Thymus (tissue), 11 donors: ENCODE measurements at regions not wholly inside any gene's neighbourhood (a gene's known extent, or its start where the extent isn't known, plus 50 kb on each side); places are given as distances from the start of the nearest gene placed in this dataset.

Experiments
- DNase-seq, 9 donors: peaks; one replicate each; pipeline ENCODE4 v3.0.0-alpha.2; 2013; ENCODE audit warnings: low spot score in 9 of 9, low read depth in 6 of 9, missing footprints in 1 of 9
- H3K27ac ChIP-seq, 2 donors: one replicate each; pipeline ENCODE4 v1.5.1; 2013; ENCODE audit warnings: control low read depth in 1 of 2, low read depth in 1 of 2, low read length in 1 of 2, mild to moderate bottlenecking in 1 of 2, moderate library complexity in 1 of 2
- H3K27me3 ChIP-seq, 2 donors: one replicate each; pipeline ENCODE4 v1.5.1; 2013; ENCODE audit warnings: low read length in 1 of 2; ENCODE audit not compliant: control insufficient read depth in 2 of 2, insufficient read depth in 1 of 2
- H3K36me3 ChIP-seq, 2 donors: one replicate each; pipeline ENCODE4 v1.5.1; 2013; ENCODE audit warnings: low read length in 1 of 2, mild to moderate bottlenecking in 1 of 2, moderate library complexity in 1 of 2; ENCODE audit not compliant: control insufficient read depth in 2 of 2, insufficient read depth in 2 of 2
- H3K4me1 ChIP-seq, 2 donors: one replicate each; pipeline ENCODE4 v1.5.1; 2013; ENCODE audit warnings: low read length in 2 of 2; ENCODE audit not compliant: control insufficient read depth in 2 of 2, insufficient read depth in 2 of 2
- H3K4me3 ChIP-seq, 2 donors: one replicate each; pipeline ENCODE4 v1.5.1; 2013; ENCODE audit warnings: low read length in 2 of 2, control low read depth in 1 of 2, mild to moderate bottlenecking in 1 of 2
- H3K9me3 ChIP-seq, 2 donors: one replicate each; pipeline ENCODE4 v1.5.1; 2013; ENCODE audit warnings: low read length in 1 of 2, mild to moderate bottlenecking in 1 of 2; ENCODE audit not compliant: control insufficient read depth in 2 of 2, insufficient read depth in 1 of 2
- WGBS: extraction: QIAGEN DNeasy Blood & Tissue Kit; methylation state at CpG from one replicate; pipeline ENCODE4 v1.1.7; 2013; 5-methylcytosine and 5-hydroxymethylcytosine counted together
- donor health status: healthy.

DNA sequence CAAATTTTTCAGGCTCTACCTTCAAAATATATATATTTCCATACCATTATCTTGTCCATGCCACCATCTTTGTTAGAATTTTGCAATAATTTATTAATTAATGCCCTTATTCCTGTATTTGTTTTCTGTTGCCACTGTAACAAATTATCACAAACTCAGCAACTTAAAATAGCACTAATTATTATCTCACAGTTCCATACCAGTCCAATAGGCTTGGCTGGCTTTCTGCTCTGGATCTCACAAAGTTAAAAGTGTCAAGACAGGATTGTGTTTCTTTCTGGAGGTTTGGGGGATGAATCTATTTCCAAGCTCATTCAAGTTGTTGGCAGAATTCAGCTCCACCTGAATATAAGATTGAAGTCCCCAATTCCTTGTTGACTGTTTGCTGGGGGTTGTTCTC, 58.6 kb upstream of the SLC38A4 start:
- H3K36me3 ChIP-seq: no peaks in the 10 kb centered on the region
- H3K9me3 ChIP-seq: no peaks in the 10 kb centered on the region
- H3K4me1 ChIP-seq: no peaks in the 10 kb centered on the region
- no peak overlapping the region for H3K27ac ChIP-seq
- no peak overlapping the region for H3K4me3 ChIP-seq
- H3K27me3 ChIP-seq: no peaks in the 10 kb centered on the region
- no peak for DNase-seq

DNA sequence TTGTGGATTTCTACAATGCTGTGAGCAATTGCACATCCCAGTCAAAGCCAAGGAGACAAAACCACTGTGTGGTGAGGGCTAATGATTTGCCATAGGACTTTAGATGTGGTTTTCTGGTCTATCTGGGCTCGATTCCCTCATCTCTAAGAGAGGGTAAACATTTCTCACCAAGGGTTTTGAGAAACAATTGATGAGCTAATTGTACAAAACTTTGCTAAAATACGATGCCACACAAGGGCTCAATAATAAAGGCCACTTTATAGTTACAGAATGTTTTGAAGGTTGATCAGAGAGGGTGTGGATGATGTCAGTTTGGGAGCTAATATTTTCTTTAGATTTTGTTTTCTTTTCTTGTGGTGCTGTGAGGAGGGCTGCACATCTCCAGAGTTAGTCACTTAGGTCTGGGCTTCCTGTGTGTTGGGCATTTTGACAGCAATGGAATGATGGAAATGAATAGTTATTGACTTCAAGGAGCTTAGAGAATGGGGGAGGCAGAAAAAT, 60.8 kb upstream of the SLC38A4 start:
- no peak for DNase-seq
- Histone ChIP-seq H3K9me3 (no peaks in the 10 kb centered on the region), H3K4me1 (no peaks in the 10 kb centered on the region), H3K4me3 (no peak overlapping the region), H3K27ac (no peak overlapping the region), H3K36me3 (no peaks in the 10 kb centered on the region), H3K27me3 (no peaks in the 10 kb centered on the region)
- 64% methylated on average over 2 of the region's 2 CpGs for WGBS

DNA sequence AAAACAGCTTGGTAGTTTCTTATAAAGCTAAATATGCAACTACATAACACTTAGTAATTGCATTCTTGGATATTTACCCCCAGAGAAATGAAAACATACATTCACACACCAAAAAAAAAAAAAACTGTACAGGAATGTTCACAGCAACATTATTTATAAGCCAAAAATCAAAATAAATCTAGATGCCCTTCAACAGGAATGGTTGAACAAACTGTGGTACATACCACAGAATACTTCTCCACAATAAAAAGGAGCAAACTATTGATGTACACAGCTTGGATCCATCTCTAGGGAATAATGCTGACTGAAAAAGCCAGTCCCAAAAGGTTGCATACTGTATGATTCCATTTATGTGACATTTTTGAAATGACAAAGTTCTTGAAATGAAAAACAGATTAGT, 62.1 kb upstream of the SLC38A4 start:
- Histone ChIP-seq H3K4me1 (no peaks in the 10 kb centered on the region), H3K4me3 (no peak overlapping the region), H3K27ac (no peak overlapping the region), H3K36me3 (no peaks in the 10 kb centered on the region), H3K27me3 (no peaks in the 10 kb centered on the region), H3K9me3 (no peaks in the 10 kb centered on the region)
- DNase-seq: no peak

DNA sequence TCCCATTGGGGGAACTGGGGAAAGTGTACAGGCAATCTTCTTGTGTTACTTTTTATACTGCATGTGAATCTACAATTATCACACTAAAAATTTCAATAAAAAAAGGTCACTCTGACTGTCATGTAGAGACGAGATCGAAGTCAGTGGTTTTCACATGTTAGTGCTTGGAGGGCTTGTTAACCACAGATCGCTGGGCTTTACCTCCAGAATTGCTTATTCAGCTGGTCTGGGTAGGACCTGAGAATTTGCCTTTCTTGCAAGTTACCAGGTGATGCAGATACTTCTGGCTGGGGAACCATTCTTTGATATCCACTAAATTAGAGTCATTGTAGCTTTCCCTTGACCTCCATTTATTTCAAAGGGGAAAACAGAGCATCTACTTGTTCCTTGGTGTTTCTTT, 62.8 kb upstream of the SLC38A4 start:
- WGBS: 94% methylated on average over 3 of the region's 3 CpGs
- H3K36me3 ChIP-seq: no peaks in the 10 kb centered on the region
- H3K4me3 ChIP-seq: no peak overlapping the region
- no peak overlapping the region for H3K27ac ChIP-seq
- no peaks in the 10 kb centered on the region for H3K9me3 ChIP-seq
- no peak for DNase-seq
- H3K27me3 ChIP-seq: no peaks in the 10 kb centered on the region
- H3K4me1 ChIP-seq: no peaks in the 10 kb centered on the region

DNA sequence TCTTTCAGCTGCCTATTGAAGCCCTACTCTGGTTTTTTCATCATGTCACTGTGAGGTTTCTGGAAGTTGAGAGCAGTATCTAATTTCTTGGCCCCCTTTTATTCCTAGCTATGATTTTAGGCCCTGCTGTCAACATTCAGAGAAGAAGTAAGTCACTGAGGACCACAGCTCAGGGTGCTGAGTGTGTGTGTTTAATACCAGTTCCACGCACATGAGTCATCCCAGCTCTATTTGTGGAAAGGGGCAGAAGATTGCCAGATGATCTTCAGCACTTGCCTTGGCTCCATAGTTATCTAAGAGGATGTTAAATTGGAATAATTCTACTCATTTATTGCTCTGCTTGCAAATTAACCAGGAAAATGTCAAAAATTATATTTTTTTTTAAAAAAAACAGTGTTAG, 65.5 kb upstream of the SLC38A4 start:
- Histone ChIP-seq H3K27me3 (no peaks in the 10 kb centered on the region), H3K9me3 (no peaks in the 10 kb centered on the region), H3K27ac (no peak overlapping the region), H3K4me3 (no peak overlapping the region), H3K4me1 (no peaks in the 10 kb centered on the region), H3K36me3 (no peaks in the 10 kb centered on the region)
- DNase-seq: no peak
- WGBS: 97% methylated on average over 1 of the region's 1 CpG

GRCh38 chr12:46892034-46892705, 66.4 kb upstream of the SLC38A4 start:
- Histone ChIP-seq H3K4me3 (no peak overlapping the region), H3K9me3 (no peaks in the 10 kb centered on the region), H3K4me1 (no peaks in the 10 kb centered on the region), H3K36me3 (no peaks in the 10 kb centered on the region), H3K27me3 (no peaks in the 10 kb centered on the region), H3K27ac (peak overlapping the region in 1 of 2 donors; percentile 27)
- no peak for DNase-seq
- WGBS: 95% methylated on average over 11 of the region's 11 CpGs

GRCh38 chr12:46892887-46893286, 67.1 kb upstream of the SLC38A4 start:
- Histone ChIP-seq H3K9me3 (no peaks in the 10 kb centered on the region), H3K27me3 (no peaks in the 10 kb centered on the region), H3K4me1 (no peaks in the 10 kb centered on the region), H3K36me3 (no peaks in the 10 kb centered on the region), H3K27ac (no peak overlapping the region), H3K4me3 (no peak overlapping the region)
- WGBS: 89% methylated on average over 4 of the region's 4 CpGs
- DNase-seq: no peak

GRCh38 chr12:46893434-46893833, 67.6 kb upstream of the SLC38A4 start:
- Histone ChIP-seq H3K4me1 (no peaks in the 10 kb centered on the region), H3K27me3 (no peaks in the 10 kb centered on the region), H3K27ac (no peak overlapping the region), H3K9me3 (no peaks in the 10 kb centered on the region), H3K36me3 (no peaks in the 10 kb centered on the region), H3K4me3 (no peak overlapping the region)
- DNase-seq: no peak
- 95% methylated on average over 1 of the region's 1 CpG for WGBS

- no peak overlapping the region for H3K4me3 ChIP-seq
- DNase-seq: no peak
- H3K27ac ChIP-seq: no peak overlapping the region
- WGBS: 62% methylated on average over 3 of the region's 3 CpGs
- no peaks in the 10 kb centered on the region for H3K27me3 ChIP-seq
- H3K9me3 ChIP-seq: no peaks in the 10 kb centered on the region
- H3K4me1 ChIP-seq: no peaks in the 10 kb centered on the region
- no peaks in the 10 kb centered on the region for H3K36me3 ChIP-seq
Observed at GRCh38 chr12:46895726-46896125, 69.9 kb upstream of the SLC38A4 start.
